ENCODE measurements at regions not wholly inside any gene's neighbourhood (a gene's known extent, or its start where the extent isn't known, plus 50 kb on each side); places are given as distances from the start of the nearest gene placed in this dataset.

DNA sequence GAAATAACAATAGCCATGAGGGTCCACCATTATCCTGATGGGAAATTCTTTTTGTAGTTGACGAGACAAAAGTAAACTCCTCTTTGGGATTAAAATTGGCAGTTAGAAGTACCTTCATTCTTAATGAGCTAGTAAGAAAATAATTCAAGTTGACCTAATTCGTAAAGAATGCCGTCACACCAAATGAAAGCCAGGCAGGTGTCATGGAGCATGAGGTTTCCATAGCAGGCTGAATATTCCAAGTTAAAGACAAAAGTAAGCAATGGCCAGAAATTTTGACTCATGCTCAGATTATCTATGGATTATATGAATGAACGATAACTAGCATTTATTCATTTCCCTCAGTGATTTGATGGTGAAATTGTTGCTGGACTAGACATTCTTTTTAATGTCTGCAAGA is 192.2 kb upstream of the FAT1 start:
- Histone ChIP-seq H3K36me3 (no peaks in the 10 kb centered on the region), H3K9me3 (no peaks in the 10 kb centered on the region)
- TF ChIP-seq, protein P1, sequence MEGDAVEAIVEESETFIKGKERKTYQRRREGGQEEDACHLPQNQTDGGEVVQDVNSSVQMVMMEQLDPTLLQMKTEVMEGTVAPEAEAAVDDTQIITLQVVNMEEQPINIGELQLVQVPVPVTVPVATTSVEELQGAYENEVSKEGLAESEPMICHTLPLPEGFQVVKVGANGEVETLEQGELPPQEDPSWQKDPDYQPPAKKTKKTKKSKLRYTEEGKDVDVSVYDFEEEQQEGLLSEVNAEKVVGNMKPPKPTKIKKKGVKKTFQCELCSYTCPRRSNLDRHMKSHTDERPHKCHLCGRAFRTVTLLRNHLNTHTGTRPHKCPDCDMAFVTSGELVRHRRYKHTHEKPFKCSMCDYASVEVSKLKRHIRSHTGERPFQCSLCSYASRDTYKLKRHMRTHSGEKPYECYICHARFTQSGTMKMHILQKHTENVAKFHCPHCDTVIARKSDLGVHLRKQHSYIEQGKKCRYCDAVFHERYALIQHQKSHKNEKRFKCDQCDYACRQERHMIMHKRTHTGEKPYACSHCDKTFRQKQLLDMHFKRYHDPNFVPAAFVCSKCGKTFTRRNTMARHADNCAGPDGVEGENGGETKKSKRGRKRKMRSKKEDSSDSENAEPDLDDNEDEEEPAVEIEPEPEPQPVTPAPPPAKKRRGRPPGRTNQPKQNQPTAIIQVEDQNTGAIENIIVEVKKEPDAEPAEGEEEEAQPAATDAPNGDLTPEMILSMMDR (IDR thresholded peaks at IDR 0.05): no peak

DNA sequence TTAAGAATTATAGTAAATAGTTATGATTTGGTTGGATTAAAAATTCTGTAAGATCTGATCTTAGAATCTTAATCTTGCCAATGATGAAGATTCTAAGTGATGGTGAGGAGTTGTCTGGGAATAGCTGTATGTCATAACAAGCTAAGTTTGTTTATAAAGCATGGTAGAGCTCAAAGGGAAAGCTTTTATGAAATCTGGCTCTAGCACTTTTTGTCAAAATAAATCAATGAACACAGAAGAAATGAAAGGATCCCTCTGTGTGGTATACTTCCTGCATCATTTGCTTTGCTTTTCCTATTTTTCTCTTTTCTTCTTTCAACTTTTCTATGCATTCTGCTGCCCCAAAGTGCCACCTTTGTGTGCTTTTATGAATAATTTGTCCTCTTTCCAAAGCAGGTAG is 193.5 kb upstream of the FAT1 start:
- Histone ChIP-seq H3K4me1 (no peaks in the 10 kb centered on the region), H3K4me3 (no peak overlapping the region), H3K36me3 (no peaks in the 10 kb centered on the region), H3K9me3 (no peaks in the 10 kb centered on the region), H3K27ac (no peak overlapping the region), H3K27me3 (no peaks in the 10 kb centered on the region)
- intact Hi-C loops (cut with DNase I): no loop called here
- DNase-seq (ENCODE audit: low spot score in 2 of 2): no peak
- TF ChIP-seq, protein P1 (IDR thresholded peaks at IDR 0.05): no peak

More for the DNA sequence above, 192.2 kb upstream of the FAT1 start:
- Histone ChIP-seq H3K4me1 (no peaks in the 10 kb centered on the region), H3K4me3 (no peak overlapping the region), H3K27me3 (no peaks in the 10 kb centered on the region), H3K27ac (no peak overlapping the region)
- DNase-seq (ENCODE audit: low spot score in 2 of 2): no peak
- intact Hi-C loops (cut with DNase I): no loop called here

DNA sequence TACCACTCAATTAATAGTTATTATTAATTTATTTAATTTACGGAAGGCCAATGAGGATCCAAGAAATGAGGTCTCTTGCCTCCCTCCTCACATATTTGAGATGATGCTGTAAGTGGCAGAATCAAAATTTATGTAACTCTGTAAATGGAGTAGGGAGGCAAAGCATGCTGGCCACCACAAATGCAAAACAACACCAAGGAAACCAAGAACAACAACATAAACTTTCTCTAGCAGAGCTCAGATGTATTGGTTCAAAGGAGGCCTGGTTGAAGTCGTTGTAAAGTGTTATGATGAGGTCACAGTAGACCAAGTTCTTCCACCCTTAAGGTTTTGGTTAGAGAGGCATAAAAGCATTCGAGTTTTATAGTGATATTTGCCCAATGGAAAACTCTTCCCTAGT is 194.8 kb upstream of the FAT1 start:
- Histone ChIP-seq H3K9me3 (no peaks in the 10 kb centered on the region), H3K27me3 (no peaks in the 10 kb centered on the region), H3K4me3 (no peak overlapping the region), H3K27ac (no peak overlapping the region), H3K4me1 (no peaks in the 10 kb centered on the region), H3K36me3 (no peaks in the 10 kb centered on the region)
- intact Hi-C loops (cut with DNase I): no loop called here
- TF ChIP-seq, protein P1 (IDR thresholded peaks at IDR 0.05): no peak
- DNase-seq (ENCODE audit: low spot score in 2 of 2): no peak

DNA sequence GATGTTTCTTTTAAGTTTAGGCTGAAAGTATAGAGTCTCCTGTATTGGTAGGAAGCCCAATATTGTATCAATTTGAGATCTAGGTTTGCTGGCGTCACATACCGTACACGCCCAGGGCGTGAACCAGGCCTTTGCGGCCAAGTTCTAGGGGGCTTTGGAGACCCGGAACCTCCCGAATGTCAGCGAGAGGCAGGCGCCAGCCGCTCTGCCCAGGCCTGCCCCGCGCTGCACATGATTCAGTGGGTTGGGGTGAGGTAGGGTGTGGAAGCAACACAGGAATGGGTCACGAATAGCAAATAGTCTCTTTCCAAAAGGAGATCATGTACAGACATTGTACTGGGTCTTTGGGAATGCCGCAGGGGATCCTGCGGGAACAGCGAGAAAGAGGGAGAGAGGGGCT is 195.7 kb upstream of the FAT1 start:
- no peaks in the 10 kb centered on the region for H3K9me3 ChIP-seq
- TF ChIP-seq, protein P1 (IDR thresholded peaks at IDR 0.05): no peak
- no peak for DNase-seq (ENCODE audit: low spot score in 2 of 2)
- H3K27ac ChIP-seq: no peak overlapping the region
- H3K36me3 ChIP-seq: no peaks in the 10 kb centered on the region
- H3K4me3 ChIP-seq: no peak overlapping the region
- H3K4me1 ChIP-seq: no peaks in the 10 kb centered on the region
- intact Hi-C loops (cut with DNase I): no loop called here
- H3K27me3 ChIP-seq: no peaks in the 10 kb centered on the region

DNA sequence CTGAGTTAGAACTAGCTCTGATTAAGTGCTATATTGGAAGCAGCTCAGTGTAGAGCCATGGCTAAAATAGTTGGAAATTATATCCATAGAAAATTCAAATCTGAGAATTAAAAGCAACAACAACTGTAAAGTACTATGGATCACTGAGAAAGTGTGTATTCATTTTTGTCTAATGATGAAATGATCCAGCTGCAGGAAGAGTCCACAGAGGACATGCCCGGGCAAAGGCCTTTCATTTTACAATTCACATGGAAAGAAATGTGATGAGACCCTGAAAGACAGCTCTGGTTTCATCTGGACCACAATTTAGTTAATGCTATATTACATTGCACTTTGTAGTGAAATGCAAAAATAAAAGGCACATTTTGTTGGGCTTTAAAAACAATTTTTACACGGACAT is 196.8 kb upstream of the FAT1 start:
- H3K4me1 ChIP-seq: no peaks in the 10 kb centered on the region
- no peak overlapping the region for H3K4me3 ChIP-seq
- TF ChIP-seq, protein P1 (IDR thresholded peaks at IDR 0.05): no peak
- no peaks in the 10 kb centered on the region for H3K27me3 ChIP-seq
- no peak overlapping the region for H3K27ac ChIP-seq
- DNase-seq (ENCODE audit: low spot score in 2 of 2): no peak
- no peaks in the 10 kb centered on the region for H3K36me3 ChIP-seq
- H3K9me3 ChIP-seq: no peaks in the 10 kb centered on the region
- intact Hi-C loops (cut with DNase I): no loop called here

DNA sequence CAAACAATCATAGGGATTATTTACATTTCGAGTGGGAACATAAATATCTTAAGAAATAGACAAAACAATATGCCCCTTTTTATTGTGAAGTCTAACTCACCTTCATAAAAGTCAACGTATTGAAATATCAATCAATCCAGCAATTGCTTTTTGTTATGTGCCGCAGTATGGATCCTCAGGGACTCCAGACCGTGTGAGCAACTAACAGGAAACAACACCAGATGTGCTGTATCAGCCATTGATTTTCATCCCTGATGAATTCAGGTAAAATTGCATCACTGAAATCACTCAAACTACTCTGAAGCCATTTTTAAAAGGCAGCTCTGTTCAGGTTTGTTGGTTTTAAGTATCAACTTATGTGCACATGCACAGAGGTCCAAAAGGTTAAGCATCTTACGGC is 197.3 kb upstream of the FAT1 start:
- H3K9me3 ChIP-seq: no peaks in the 10 kb centered on the region
- no peaks in the 10 kb centered on the region for H3K36me3 ChIP-seq
- H3K4me1 ChIP-seq: no peaks in the 10 kb centered on the region
- H3K4me3 ChIP-seq: no peak overlapping the region
- H3K27ac ChIP-seq: no peak overlapping the region
- TF ChIP-seq, protein P1 (IDR thresholded peaks at IDR 0.05): no peak
- DNase-seq (ENCODE audit: low spot score in 2 of 2): no peak
- intact Hi-C loops (cut with DNase I): no loop called here
- H3K27me3 ChIP-seq: no peaks in the 10 kb centered on the region

Measured in ascending aorta (tissue), 2 donors.